Ishikawa (cell line): ENCODE measurements at regions not wholly inside any gene's neighbourhood (a gene's known extent, or its start where the extent isn't known, plus 50 kb on each side); places are given as distances from the start of the nearest gene placed in this dataset.

Source experiments
- CREB1 ChIP-seq: IDR thresholded peaks from 2 replicates; pipeline ENCODE4 v1.6.1; 2012; ENCODE audit warnings: low read depth
- RAD21 ChIP-seq: IDR thresholded peaks from 2 replicates; pipeline ENCODE4 v1.6.1; 2012; ENCODE audit warnings: low read depth
- REST ChIP-seq: IDR thresholded peaks from 2 replicates; pipeline ENCODE4 v1.6.1; 2012; ENCODE audit warnings: low read depth, mild to moderate bottlenecking
- USF1 ChIP-seq: IDR thresholded peaks from 2 replicates; pipeline ENCODE4 v1.6.1; 2012
- ZBTB7A ChIP-seq: IDR thresholded peaks from 2 replicates; pipeline ENCODE4 v1.6.1; 2012; ENCODE audit warnings: low read depth

- TF ChIP-seq REST: no peak
- TF ChIP-seq RAD21: no peak
- TF ChIP-seq ZBTB7A: no peak
- no peak for TF ChIP-seq USF1
- no peak for TF ChIP-seq CREB1
Observed at GRCh38 chr6:141251286-141251685, 881.4 kb upstream of the GJE1 start.
